ENCODE measurements at regions not wholly inside any gene's neighbourhood (a gene's known extent, or its start where the extent isn't known, plus 50 kb on each side); places are given as distances from the start of the nearest gene placed in this dataset.

DNA sequence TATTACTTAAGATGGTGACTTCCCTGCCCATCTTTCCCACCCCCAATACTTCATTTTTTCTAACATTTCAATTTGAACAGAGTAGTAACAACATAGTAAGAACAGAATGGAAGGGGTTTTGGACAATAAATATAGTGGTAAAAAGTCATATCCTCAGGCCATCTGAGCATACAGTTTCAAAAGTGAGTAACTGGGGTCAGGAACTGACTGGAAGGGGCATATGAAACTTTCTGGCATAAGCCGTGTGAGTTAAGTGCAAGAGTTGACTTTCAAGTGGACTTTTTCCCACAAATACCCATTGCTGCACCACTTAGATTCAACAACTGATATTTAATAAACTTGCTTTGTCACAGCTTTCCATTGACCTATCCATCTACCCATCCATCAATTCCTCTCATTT lies 153.5 kb upstream of the IL12A start:
- no peak for DNase-seq

DNA sequence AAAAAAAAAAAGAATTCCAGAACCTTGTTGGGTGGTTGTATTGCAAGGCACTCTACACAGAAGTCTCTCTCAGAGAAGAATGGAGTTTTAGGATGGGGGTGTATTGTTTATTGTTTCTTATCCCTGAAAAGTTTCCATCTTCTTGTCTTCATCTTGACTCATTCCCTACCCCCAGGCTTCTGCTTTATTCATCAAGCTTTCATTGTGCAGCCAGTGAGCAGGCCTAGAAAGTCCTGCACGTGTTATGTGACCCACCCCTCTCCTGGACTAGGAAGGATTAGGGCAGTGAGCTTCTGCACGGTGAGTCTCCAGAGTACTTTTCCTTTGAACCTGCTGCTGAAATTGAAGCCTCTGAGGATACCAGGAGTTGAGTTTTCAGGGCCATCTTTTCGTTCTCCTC lies 150.9 kb upstream of the IL12A start:
- no peak for DNase-seq

DNA sequence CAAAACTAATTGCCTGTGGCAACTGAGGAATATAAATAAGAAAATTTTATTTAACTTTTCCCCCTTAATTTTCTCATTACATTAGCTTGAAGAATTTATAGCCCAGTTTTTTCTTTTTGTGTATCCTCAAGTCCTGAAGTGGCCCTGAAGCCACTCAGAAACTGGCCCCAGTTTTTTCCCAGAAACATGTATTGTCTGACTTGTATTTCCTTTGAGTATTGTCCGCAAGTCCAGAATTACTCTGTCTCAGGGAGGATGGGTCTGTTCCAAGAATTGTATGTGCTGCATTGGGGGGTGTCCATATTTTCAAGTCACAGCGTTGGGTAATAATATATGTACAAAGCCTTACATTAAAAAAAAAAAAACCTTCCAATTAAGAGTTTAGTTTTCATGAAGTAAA lies 149.7 kb upstream of the IL12A start:
- DNase-seq, result no peak

DNA sequence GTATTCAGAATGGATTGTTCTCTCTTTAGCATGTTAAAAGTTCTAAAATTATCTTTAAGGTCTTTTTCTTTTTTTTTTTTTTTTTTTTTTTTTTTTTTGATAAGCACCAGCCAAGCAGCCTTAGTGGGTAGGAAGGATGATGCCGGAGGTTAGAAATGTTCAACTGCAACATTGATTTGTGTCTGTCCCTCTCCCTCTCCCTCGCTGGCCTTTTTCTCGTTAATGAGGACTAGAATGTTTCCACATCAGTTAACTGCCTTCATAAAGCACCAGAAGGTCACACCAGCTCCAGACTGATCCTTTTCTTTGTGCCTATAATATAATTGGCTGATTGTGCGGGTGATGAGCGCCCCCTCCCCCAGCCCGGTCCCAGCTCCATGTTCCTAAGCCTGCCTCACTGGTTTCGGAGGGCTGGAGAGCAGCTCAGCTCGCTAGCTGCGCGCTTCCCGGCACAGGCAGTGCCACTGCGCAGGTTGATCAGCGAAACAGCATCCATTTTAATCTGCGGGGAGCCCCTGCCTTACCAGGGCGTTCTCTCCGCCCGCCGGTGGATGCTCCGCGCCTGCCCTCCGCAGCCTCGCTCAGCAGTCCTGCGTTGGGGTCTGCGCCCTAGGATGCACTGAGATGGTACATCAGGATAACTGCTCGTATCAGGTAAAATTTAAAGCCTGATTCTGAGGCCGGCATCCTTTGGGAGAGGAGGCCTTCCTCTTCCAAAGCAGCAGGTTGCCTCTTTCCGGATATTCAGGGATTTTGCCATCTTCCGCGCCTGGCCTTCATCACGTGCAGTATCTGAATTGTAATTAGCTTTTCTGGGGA lies 148.9 kb upstream of the IL12A start, which contains the start of gene SCHIP1:
Gene SCHIP1 (plus strand): TSS at position 301 of the 819 bp plus-strand sequence.
- peak; percentile 51 for DNase-seq

DNA sequence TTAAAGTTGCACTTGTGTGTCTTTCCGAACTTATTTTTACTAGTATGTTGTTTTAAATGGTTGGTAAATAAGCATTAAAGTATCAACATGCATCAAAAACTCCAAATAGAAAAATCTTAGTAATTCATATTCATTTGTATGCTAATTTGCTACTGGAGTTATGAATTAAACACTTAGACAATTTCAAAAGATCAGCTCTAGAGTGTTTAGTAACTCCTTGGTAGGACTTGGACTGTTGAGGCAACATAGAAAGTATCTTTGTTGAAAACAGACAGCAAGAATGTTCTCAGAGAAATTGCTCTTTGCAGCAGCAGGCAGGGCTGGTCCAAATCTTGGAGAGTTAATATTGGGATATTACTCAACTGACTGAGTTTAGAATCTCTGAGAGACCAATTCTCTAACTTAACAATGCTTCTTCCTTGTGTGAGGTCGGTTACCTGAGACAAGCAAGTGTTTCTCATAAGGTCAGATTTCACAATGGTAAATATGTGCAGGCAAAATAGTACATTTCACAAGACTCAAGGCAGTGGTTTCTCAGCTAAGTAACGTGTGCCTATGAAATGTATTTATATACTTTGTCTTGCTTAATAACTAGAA lies 147.8 kb upstream of the IL12A start:
- no peak for DNase-seq

DNA sequence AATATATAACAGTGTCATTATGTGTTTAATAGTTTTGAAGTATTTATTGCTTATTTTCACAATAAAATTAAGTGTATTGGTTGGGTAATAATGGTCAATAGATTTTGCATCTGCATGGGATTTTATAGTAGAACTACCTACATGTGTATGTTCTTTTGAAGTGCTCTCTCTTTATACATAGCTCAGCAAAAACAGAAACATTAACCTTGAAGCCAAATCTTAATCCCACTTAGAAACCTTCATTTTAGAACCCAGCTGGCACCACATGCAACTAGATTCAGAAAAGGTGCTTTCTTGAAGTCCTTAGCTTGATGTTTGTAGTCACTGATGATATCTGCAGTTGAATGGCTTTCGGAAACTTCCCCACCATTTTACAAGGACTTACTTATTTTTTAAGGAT lies 146.9 kb upstream of the IL12A start:
- no peak for DNase-seq

DNA sequence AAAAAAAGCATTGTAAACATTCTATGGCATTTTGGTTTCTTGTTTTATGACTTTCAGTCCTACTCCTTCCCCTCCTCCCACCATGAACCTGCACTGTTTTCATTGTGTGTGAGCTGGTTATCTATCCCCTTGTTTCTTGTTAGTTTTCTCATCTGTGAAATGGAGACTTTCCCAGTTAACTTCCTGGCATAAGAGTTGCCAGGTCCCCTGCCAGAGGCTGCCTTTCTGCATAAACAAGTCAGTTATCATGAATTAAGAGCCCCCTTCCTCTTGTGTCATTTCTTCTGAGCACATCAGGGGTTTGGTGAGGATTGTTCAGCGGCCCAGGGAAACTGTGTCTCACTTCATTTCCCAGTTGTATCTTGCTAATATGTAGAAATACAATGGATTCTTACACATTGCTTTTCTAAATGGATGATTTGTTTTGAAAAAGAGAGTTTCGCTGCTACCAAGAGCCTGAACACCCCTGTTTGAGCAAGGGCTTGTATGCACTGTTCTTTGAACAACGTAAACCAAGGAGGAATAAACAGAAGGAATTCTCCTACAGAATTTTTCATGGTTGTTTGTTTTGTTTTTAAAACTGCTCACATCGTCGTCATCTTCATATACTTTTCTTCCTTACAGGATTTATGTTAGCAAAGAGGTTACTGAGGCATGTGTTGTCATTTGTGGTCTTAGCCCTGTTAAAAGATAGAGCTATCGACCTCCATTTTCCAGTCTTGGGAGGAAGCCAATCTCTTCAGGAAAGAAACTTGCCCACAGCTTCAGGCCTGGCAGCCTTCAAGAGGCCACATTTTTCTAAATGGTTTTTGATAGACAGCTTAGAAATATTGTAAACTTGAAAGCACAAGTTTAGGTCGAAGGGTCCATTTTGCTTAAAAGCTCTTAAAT lies 144.6 kb upstream of the IL12A start:
- DNase-seq, result no peak

DNA sequence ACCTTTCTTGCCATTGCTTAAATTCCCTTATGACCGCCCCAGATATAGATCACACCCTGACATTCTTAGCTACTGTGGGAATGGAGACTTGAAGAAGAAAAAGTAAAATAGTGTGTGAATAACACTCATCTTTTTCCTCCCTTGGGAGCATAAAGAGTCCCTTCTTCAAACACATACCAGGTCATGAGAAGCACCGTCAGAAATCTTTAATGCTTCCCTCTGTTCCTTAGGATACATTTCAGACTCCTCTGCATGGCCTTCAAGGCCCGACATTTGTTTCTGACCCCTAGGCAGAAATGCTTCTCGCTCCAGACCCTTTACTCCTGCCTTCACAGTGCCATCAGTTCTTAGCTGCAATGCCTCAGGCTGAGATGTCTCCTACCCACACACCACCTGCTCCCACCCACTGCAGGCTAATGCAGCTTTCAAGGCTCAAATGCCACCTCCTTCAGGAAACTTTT lies 143.8 kb upstream of the IL12A start:
- DNase-seq, result no peak

DNA sequence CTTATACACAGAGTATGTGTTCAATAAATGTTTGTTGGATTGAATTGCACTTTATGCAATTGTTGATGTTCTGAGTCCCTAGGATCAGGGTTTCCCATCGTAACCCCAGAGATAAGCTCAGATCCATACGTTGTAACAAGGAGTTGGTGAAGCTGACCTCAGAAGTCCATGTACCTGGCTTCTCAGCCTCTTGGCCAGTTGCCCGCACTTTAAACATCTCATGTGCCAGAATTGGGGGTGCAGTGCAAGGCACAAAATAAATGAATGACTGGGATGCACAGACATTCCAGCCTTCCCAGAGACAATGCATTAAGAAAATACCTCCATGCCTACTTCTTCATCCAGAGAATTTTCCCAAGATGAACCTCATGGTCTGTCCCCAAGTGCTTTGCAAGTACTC lies 142.9 kb upstream of the IL12A start:
- DNase-seq, result no peak

DNA sequence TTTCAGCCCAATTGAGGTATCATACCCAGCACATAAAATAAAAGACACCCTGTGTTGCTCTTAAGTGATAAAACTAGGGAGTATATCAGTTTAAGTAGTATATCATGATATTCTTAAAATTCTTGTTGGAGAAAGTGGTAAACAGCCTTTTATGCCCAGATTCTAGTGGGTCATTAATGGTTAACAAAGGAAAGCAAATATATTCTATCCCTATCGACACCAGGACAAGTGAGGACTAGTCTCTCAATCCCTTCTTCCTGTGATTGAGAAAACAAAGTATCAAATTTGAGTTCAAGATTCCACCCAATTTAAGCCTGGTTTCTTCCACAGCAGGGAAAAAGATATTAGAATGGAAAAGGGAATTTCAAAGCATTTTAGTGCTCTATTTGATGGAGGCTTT lies 142.4 kb upstream of the IL12A start:
- no peak for DNase-seq

DNA sequence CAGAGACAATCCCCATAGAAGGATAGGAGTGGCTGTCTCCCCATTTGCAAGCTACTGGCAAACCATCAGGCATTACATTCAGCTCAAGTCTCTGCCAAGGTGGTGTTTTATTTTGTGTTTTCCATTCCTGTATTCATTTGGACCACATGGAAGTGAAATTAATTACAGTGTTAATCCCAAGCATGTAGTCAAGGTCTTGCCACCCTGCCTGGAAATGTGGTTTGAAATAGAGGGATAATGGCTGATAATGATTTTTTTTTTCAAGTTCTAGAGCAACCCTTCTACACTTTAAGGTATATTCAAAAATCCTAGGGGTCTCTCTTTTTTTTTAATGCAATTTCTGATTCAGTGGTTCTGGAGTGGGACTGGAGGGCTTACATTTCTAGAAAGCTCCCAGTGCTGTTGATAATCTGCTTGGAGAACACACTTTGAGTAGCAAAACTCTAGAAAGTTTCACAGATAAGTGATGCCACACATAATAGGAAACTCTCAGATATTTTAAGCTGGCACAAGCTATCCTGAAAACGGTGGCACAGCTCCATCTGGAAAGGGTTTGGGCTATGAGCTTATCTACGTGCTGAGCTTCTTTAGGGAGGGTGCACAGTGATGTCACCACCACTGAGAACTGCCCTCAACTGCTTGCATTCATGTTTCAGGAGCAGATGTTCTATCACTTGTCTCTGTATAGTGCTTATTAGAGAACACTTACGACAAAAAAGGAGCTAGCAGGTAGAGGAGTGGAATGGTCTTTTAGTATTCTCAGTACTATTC lies 140.1 kb upstream of the IL12A start:
- no peak for DNase-seq

DNA sequence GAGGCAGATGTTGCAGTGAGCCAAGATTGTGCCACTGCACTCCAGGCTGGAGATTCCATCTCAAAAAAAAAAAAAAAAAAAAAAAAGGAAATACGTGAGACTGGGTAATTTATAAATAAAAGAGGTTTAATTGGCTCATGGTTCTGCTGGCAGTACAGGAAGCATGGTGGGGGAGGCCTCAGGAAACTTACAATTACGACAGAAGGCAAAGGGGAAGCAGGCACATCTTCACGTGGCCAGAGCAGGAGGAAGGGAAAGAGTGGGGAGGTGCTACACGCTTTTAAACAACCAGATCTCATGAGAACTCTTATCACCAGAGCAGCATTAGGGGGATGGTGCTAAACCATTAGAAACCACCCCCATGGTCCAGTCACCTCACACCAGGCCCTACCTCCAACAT lies 138.2 kb upstream of the IL12A start:
- no peak for DNase-seq

DNA sequence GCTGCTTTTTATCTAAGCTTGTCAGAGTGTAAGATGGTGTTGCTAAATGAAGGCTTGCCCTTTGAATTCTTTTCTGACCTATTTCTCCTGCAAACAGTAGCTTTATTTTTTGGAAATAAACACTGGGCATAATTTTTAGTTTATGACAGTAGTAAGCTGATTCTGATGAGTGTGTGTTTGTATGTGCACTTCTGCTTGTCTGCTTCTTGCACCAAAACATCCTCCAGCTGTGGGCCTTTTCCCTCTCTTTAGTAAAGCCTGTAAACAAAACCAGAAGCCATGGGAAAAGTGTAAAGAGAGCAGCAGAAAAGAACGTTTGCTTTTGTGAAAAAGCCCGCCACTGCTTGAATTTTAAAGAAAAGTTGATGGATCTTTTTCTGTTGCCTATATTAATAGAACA lies 136.4 kb upstream of the IL12A start:
- DNase-seq, result no peak

DNA sequence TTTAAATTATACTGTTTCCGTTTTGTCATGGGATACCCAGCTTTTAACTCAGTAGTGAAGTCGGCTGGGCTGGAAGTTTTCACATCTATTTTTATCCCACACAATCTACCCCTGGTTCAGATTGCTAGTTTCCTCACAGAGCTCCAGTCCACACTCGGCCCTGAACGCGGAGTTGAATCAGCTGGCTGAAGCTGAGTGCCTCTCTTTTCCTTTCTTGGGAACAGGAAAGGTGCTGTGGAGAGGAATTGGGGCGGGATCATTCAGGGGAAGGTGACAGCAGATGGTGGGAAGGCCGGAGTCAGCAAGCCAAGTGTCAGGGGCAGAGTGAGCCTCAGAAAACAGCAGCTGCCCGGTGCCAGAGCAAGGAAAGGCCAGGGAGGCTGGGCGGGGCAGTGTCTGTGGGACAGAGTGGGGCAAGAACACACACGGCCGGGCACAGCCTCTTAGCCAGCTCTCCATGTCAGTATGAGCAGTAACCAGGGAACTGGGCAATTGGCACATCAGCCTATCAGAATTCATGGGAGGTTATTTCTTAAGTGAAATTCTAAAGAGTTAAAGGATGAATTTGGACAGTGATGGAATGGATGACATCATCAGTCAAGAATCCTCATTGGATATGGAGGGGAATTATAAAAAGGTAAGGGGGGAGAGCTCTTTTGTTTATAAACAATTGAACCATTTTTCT lies 135.7 kb upstream of the IL12A start:
- DNase-seq, result no peak

DNA sequence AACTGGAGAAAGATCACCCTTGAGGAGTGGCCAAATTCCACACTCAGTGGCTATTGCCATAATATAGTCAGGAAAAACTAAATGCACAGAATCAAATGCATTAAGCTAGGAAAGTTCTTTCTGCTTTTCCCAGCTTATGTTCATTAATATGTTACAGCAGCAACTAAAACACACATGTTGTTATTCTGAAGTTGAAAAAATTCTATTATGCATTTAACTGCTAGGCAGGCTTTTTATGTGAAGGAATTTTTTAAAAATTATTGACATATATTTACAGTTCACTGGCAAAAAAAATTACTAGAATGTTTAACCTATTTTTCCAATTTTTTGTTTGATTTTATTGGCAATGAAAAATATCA lies 135.2 kb upstream of the IL12A start:
- DNase-seq, result no peak

DNA sequence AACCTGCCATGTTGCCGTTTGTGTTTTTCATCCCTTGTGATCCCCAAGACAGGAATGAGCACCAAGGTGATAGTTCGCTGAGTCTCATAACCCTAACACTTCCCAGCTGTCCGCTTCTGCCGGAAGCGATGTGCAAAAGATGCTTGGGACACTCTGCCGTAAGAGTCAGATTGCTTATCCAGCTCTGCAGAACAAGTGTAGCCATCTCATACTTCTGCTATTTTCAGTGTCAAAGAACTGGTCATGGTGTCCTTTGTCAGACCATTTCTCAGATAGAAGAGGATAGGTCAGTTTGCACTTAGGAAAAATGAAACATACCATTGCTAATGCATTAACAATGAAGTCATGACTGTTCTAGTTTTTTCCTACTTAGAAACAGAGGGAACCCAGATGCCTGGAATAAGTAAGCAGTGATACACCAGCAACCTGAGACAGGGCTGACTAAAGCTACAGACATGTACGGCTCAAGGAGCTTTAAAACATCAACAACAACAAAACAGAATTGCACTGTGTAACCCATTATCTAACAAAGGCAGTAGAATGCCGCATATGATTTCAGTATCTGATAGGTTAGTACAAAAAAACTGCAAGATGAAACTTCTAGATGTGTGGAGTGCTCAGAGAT lies 134.0 kb upstream of the IL12A start:
- no peak for DNase-seq

DNA sequence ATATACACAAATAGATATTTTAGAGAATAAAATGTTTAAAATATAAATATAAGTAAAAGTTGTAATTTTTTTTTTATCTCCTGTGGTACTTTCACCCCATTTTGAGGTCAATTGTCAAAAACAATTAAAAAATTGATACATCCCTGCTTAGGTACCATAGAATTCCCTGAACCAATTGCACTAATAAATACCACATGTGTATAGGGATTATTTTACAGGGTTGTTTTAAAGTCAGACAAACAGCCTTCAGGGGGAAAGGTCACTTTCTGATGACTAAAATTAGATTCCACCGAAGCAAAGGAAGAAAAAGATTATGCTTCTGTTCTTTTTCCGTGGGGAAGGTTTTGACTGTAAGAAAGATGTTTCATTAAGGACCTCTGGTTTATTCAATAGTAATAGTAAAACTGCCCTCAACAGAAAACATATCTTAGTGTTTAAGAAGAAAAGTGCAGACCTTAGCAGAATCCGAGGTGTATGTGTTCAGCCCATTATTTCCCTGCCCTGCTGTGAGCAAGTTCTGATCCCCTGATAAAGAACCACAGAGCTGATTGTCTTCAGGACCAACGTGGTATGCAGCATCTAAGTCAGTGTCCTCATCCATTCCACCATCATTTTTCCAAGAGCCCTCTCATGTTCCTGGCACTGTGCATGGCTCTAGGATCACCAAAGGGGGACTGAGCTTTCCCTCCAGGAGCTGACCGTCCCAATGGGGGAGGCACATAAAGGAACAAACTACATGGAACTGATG lies 132.9 kb upstream of the IL12A start:
- no peak for DNase-seq

DNA sequence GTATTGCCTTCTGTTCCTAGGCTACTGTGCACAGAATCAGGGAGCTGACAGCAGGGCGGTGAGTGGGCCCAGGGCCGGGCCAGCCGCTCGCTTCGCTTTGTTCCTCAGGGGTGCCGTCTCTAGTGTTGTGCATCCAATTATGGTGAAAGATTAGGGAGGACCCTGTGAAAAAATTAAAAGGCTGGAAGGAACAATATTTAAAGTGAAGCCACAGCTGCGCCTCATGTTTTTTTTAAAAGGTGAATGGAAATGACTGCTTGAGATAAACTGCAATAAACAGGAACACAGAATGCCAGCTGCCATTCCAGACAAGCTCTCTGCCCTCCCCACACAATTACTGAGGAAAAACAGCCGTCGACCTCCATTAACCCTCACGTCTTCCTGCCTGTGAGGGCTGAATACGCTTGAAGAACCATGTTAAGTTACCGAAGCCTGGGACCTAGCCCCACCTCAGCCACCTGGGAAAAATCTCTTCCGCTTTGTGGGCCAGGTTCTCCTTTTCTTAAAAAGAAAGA lies 132.0 kb upstream of the IL12A start:
- DNase-seq, result no peak

DNA sequence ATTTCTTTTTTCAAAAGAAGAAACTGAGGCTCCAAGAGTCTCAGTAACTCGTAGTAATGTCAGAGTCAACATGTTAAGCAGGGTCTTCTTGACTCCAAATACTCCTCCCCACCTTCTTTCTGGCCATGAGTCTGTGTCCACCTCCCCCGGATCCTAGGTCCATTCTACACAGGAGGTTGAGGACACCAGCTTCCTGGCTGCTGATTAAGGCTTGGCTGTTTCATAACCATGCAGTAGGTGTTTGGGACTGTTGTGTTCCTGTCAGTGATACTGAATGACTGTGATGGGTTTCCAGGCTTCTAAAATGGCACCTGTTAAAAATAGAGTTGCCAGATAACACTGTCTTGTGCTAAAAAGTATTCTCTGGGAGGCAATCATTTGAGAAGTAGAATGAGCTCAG lies 130.8 kb upstream of the IL12A start:
- no peak for DNase-seq

DNA sequence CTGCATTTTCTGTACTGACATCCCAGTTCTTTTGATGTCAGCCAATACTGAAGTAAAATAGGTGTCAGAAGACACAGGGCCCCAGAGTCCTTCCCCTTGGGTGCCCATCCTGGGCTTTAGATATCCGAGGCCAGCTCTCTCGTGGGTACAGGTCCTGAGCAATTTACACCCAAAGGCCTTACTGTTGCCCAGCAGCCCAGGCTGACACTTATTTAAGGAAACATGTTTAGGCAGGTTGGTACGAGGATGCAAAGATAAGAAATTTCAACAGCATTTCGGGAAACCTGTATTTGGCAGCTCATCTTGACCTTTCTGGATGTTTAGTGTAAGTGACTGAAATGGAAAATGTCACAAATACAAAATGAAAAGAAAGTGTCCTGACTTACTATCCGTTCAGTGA lies 130.0 kb upstream of the IL12A start:
- DNase-seq, result no peak

DNA sequence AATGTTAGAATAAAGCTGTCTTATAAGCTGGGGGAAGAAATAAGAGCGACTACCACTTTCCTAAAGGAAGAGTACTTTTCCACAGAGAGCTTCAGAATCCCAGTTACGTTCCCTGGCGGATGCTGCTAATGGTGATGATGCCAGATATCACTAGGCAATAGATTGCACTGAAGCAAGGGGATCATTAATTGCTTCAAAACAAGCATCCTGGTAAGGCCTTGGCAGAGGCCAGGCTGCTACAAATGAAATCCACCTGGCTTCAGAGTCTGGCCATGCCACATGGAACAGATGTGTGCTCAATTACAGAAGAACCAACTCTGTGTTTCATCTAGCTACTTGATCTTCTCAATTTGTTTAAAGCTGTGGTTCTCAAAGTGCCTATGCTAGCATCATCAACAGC lies 129.2 kb upstream of the IL12A start:
- DNase-seq, result no peak

All from activated CD8-positive, alpha-beta memory T cell treated with anti-CD3 and anti-CD28 coated beads, Interleukin-2, amount 50 U/mL, for 48 hours (primary cell).